HG03108 (cell line): ENCODE measurements at regions not wholly inside any gene's neighbourhood (a gene's known extent, or its start where the extent isn't known, plus 50 kb on each side); places are given as distances from the start of the nearest gene placed in this dataset.
"Not testable (repeated sequence)": the region's sequence is repeated elsewhere in the genome, so short reads cannot be mapped to it uniquely, and the experiment has no call there.

Source experiments
- ATAC-seq: cut with Tn5 transposase; IDR thresholded peaks from one replicate; pipeline ENCODE4 v1.9.1; 2021; ENCODE audit warnings: moderate library complexity; ENCODE audit not compliant: unreplicated experiment

DNA sequence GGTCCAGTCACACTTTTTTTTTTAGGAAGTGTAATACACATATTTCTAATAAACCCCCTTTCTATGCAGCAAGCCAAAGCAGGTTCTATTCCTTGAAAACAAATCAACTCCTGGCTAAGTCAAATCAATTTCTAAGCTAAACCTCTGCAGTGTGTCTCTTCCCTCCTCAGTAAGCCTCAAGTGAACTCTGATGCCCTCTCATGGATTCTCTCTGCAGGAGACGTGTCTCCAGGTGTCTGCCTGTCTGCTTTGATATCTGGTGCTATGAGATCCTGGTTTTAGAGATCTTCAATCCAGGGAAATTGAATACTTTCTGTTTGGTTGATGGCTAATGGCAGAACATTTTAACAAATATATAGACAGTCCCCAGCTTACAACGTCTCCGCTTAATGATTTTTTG, 791.7 kb downstream of the AACS start:
- no peak for ATAC-seq

DNA sequence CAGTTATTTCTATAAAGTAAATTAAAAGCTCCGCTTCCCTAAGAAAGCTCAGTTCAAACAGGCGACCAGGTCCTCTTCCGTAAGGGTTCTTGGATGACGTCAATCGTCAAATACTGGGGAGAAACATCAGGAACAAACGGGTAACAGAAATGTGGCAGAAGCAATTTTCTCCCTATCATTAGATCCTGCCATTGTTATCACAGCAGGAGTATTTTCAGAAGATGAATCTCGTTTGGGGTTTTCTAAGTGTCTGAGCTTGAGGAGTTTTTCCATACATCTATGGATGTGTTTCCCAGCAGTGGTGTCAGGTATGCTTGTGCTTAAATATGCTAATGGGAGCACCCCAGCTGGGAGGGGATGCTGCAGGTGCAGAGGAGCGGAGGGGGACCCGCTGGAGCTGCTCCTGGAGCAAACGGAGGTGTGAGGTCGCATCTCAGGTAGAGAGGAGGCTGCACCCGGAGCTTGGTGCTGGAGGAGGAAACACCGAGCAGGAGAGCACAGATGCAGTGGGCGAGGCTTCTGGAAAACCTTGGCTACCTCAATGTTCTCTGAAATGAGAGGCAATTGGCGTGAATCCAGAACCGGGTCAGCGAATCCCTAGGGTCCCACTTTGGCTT, 795.5 kb downstream of the AACS start:
- no peak for ATAC-seq

- ATAC-seq = no peak
These were observed 796.4 kb downstream of the AACS start for GRCh38 chr12:125861299-125862281.

- ATAC-seq = not testable (repeated sequence)
These were observed 800.0 kb downstream of the AACS start for GRCh38 chr12:125865236-125865635.

DNA sequence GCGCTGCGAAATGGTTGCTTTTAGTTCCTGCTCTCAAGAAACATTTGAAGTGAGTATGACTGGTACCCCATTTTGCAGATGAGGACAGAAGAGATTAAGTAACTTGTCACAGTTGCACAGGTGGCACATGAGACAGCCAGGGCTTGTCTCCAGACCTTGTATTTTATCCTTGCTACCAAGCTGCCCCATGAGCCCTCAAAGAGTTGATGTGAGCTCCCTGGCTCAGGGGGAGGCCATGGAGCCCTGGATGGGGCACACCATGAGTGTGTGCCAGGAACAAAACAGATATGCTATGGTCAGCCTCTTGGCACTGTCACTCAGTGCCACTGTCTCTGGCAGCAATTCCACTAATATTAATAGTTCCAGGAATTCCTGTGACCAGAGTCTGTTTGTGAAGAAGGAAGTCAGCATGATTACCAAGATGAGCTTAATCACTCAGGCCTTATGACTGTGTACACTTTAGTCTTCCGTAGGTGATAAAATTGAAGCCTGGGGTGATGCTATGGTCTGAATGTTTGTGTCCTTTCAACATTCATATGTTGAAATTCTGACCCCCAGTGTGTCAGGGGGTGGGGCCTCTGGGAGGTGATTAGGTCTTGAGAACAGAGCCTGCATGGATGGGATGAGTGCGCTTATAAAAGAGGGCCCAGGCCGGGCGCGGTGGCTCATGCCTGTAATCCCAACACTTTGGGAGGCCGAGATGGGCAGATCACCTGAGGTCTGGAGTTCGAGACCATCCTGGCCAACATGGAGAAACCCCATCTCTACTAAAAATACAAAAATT, 806.8 kb downstream of the AACS start:
- no peak for ATAC-seq

DNA sequence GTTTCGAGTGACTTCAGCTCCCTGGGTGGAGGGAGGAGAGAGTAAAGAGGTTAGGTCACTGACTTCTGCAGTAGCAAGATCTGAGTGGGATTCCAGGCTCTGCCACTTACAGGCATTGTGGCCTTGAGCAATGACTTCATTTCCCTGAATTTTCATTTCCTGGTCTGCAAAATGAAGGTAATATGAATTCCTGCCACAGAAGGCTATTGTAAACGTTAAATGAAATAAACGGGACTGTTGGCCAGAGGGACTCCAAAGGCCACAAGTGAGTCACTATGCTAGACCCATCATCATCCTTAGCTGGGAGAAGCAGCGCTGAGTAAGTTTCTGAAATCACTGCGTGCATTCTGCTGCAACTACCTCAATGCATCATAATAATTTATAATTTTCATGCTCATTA, 807.8 kb downstream of the AACS start:
- ATAC-seq = no peak

DNA sequence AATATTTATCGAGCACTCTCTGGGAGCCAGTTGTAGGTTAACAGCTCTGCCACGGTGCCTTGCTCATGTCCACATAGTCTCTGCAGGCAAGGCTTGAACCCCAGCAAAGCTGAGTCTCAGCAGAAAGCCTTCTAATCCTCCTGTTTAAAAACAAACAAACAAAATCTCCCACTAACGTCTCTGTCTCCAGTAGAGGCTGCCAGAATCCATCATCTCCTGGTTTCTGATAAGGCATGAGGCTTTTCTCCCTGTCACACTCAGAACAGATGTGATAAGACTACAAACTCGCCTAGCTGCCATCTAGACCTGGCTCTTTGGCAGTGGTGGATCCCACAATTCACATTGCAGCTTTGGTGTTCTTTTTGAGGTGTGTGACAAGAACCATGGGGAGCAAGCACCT, 813.2 kb downstream of the AACS start:
- no peak for ATAC-seq

DNA sequence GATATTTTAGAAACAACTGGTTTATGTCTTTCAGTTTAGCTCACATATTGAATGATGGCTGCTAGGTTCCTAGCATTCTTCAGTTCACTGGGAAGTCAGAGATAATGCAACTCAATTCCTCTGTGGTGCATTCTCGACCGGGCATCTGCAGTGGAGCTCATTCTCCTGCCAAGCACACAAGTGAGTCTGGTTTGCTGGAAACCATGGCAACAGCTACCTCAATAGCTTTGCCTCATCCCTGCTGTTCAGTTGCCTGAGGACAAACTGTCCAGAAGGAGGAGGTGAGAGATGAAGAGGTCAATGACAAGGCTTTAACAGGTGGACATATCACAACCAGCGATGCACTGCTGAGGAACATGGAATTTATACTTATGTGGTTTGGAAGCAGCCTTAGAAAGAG, 816.9 kb downstream of the AACS start:
- ATAC-seq = no peak

GRCh38 chr12:125888921-125889320, 823.7 kb downstream of the AACS start:
- no peak for ATAC-seq

- no peak for ATAC-seq
These were observed 824.5 kb downstream of the AACS start for GRCh38 chr12:125889742-125890141.

DNA sequence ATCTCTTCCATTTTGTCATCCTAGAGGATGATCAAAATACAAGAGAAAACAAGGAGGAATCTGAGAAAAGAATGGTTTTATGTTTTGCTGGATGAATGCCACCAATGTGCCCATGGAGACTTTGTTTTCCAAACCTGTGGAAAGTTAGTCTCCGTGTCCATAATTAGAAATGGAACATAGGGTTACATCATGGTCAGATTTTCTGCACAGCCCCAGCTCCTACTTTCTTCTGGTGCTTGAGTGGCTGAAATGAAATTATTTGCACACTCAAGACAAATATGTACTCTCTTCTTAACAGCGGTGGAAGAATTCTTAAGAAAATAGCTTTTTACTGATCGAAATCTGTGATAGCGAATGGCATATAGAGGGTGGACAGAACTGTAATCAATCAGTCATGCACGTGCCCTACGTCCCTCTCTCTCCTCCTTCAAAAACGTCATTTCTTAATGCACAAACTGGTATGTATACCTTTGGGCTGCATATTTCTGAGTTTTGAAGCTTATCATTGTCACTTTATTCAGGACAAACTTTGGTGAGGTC, 825.2 kb downstream of the AACS start:
- no peak for ATAC-seq

- ATAC-seq = no peak
These were observed 825.7 kb downstream of the AACS start for GRCh38 chr12:125890971-125891370.

- ATAC-seq = no peak
These were observed 827.0 kb downstream of the AACS start for GRCh38 chr12:125892276-125892675.

DNA sequence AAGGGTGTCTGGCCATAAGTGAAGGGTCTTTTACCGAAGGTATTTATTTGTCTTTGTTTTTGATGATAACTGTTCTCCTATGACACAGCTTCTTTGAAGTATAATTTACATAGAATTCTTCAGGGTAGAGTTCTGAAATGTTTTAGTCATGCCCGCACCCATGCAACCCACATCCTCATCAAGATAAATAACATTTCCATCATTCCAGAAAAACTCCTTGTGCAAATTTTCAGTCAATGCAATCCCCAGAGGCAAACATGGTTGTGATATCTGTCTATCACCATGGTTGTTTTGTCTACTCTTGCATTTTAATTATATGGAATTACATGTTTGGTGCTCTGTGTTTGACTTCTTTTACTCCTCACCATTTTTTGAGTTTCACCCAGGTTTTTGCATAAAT, 837.8 kb downstream of the AACS start:
- ATAC-seq = no peak

DNA sequence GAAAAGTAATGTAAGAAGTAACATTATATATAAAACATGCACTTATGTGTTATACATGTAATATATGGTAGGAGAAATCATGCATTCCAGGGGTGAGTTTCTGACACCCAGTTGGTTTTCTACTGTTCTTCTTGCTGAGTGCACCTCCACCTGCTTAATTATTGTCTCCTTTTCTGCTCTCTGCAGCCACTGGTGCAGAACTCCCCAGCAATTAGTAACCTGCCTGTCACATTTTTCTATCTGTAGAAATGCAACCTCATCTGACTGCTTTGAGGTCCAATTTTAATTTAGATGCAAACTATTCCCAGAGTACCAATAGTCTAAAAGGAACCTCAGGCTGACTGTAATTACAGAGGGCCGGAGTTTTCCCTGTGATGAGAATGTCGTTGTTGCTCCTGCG, 842.1 kb downstream of the AACS start:
- no peak for ATAC-seq

GRCh38 chr12:125919856-125920470, 854.7 kb downstream of the AACS start:
- no peak for ATAC-seq

DNA sequence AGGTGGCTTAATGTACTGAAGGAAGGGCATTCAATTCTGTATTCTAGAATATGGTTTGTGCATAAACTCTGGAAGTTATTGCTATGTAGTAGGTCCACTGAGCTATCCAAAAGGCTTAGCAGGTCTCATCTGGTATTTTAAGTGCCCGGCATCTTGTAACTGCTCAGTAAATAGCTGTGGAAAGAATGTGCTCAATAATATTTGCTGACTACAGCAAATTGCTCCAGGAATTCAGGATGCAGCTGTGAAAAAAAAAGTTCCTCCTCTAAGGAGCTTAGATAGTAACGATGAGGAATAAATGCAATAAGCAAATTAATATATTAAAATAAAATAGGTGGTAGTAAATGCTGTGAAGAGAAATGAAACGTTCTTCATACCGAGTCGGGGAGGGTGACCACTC, 857.1 kb downstream of the AACS start:
- ATAC-seq = no peak

GRCh38 chr12:125936502-125936901, 871.3 kb downstream of the AACS start:
- ATAC-seq = no peak

DNA sequence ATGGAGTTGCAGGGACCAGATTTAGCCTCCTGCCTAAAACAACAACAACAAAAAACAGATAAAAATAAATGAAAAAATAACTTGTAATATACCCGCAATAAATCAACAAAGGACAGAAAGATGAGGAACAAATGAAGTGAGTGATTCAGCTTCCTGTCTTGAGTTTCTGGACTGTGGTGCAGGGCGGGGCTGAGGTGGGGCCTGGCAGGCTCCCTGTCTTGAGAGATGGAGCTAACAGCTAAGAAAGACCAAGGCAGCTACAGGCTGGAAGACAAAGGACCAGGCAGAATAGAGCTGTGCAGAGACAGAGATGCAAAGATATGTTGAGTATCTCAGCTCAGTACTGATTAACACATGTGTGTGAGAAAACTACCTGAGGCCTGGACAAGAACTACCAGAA, 879.2 kb downstream of the AACS start:
- no peak for ATAC-seq

DNA sequence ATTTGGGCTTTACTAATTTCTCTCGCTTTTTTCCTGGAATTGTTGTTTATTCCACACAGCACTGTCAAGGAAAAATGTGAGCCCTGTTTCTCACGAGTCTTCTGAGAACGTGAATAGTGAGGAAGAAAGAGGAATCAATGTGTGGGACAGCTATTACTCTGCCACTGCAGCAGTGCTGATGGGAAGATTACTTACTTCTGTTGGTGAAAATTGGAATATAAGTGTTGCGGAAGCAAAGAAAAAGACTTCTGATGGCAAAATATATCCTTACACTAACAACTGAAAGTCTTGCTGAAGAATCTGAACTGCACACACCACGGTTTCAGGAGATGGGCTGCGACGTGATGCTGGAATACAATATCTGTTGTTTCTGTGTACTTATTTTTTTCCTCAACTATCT, 884.2 kb downstream of the AACS start:
- no peak for ATAC-seq

GRCh38 chr12:125954362-125954761, 889.1 kb downstream of the AACS start:
- ATAC-seq = no peak
